ENCODE measurements at regions not wholly inside any gene's neighbourhood (a gene's known extent, or its start where the extent isn't known, plus 50 kb on each side); places are given as distances from the start of the nearest gene placed in this dataset.

DNA sequence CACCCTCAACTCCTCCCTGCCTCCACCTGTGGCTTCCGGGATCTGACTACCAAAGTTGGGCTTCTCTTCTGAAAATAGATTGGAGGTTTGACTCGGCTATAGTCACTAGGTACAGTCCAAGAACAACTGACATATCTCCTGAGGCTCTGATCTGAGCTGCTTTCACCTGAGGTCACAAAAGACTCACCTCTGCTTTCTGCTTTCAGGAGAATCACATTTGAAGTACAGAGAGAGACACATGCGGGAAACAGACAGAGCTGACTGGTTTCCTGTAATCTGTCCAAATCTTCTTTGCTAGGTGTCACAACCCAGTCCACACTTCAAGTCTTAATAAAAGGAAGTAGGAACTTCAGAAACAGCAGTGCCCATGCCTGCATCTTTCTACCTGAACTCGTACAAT, 245.4 kb upstream of the CHRM3 start:
- no peak overlapping the region for H3K4me3 ChIP-seq (ENCODE audit: low read depth, low read length)
- H3K27ac ChIP-seq (ENCODE audit: extremely low read depth, low read depth, low read length), result no peak overlapping the region
- TF ChIP-seq ZNF549 (tag by site-specific recombination; IDR thresholded peaks at IDR 0.05) (no peak), ZNF114 (tag by site-specific recombination; IDR thresholded peaks at IDR 0.05) (no peak), SETDB1 (IDR thresholded peaks at IDR 0.05; ENCODE audit: insufficient read length, low read length) (no peak), OVOL3 (tag by site-specific recombination; IDR thresholded peaks at IDR 0.05) (no peak), ZNF140 (tag by site-specific recombination; IDR thresholded peaks at IDR 0.05) (no peak), ZNF548 (tag by site-specific recombination; IDR thresholded peaks at IDR 0.05) (no peak), ZNF777 (tag by site-specific recombination; IDR thresholded peaks at IDR 0.05; ENCODE audit: borderline replicate concordance) (no peak)
- TF ChIP-seq, protein P1, sequence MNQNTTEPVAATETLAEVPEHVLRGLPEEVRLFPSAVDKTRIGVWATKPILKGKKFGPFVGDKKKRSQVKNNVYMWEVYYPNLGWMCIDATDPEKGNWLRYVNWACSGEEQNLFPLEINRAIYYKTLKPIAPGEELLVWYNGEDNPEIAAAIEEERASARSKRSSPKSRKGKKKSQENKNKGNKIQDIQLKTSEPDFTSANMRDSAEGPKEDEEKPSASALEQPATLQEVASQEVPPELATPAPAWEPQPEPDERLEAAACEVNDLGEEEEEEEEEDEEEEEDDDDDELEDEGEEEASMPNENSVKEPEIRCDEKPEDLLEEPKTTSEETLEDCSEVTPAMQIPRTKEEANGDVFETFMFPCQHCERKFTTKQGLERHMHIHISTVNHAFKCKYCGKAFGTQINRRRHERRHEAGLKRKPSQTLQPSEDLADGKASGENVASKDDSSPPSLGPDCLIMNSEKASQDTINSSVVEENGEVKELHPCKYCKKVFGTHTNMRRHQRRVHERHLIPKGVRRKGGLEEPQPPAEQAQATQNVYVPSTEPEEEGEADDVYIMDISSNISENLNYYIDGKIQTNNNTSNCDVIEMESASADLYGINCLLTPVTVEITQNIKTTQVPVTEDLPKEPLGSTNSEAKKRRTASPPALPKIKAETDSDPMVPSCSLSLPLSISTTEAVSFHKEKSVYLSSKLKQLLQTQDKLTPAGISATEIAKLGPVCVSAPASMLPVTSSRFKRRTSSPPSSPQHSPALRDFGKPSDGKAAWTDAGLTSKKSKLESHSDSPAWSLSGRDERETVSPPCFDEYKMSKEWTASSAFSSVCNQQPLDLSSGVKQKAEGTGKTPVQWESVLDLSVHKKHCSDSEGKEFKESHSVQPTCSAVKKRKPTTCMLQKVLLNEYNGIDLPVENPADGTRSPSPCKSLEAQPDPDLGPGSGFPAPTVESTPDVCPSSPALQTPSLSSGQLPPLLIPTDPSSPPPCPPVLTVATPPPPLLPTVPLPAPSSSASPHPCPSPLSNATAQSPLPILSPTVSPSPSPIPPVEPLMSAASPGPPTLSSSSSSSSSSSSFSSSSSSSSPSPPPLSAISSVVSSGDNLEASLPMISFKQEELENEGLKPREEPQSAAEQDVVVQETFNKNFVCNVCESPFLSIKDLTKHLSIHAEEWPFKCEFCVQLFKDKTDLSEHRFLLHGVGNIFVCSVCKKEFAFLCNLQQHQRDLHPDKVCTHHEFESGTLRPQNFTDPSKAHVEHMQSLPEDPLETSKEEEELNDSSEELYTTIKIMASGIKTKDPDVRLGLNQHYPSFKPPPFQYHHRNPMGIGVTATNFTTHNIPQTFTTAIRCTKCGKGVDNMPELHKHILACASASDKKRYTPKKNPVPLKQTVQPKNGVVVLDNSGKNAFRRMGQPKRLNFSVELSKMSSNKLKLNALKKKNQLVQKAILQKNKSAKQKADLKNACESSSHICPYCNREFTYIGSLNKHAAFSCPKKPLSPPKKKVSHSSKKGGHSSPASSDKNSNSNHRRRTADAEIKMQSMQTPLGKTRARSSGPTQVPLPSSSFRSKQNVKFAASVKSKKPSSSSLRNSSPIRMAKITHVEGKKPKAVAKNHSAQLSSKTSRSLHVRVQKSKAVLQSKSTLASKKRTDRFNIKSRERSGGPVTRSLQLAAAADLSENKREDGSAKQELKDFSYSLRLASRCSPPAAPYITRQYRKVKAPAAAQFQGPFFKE (tag by site-specific recombination; IDR thresholded peaks at IDR 0.05; ENCODE audit: borderline replicate concordance), result no peak
- TF ChIP-seq, protein P2, sequence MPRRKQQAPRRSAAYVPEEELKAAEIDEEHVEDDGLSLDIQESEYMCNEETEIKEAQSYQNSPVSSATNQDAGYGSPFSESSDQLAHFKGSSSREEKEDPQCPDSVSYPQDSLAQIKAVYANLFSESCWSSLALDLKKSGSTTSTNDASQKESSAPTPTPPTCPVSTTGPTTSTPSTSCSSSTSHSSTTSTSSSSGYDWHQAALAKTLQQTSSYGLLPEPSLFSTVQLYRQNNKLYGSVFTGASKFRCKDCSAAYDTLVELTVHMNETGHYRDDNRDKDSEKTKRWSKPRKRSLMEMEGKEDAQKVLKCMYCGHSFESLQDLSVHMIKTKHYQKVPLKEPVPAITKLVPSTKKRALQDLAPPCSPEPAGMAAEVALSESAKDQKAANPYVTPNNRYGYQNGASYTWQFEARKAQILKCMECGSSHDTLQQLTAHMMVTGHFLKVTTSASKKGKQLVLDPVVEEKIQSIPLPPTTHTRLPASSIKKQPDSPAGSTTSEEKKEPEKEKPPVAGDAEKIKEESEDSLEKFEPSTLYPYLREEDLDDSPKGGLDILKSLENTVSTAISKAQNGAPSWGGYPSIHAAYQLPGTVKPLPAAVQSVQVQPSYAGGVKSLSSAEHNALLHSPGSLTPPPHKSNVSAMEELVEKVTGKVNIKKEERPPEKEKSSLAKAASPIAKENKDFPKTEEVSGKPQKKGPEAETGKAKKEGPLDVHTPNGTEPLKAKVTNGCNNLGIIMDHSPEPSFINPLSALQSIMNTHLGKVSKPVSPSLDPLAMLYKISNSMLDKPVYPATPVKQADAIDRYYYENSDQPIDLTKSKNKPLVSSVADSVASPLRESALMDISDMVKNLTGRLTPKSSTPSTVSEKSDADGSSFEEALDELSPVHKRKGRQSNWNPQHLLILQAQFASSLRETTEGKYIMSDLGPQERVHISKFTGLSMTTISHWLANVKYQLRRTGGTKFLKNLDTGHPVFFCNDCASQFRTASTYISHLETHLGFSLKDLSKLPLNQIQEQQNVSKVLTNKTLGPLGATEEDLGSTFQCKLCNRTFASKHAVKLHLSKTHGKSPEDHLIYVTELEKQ (tag by site-specific recombination; IDR thresholded peaks at IDR 0.05; ENCODE audit: borderline replicate concordance), result no peak
- no peaks in the 10 kb centered on the region for H3K9me3 ChIP-seq (ENCODE audit: control insufficient read depth, insufficient read depth, low read depth, low read length)
- H3K4me1 ChIP-seq (ENCODE audit: control insufficient read depth, insufficient read depth, low read length), result no peaks in the 10 kb centered on the region
- H3K36me3 ChIP-seq (ENCODE audit: control insufficient read depth in 2 of 2, insufficient read depth in 1 of 2, low read length in 2 of 2), result no peaks in the 10 kb centered on the region
- POLR2A ChIA-PET, result no interaction called here
- CTCF ChIA-PET, result no interaction called here

DNA sequence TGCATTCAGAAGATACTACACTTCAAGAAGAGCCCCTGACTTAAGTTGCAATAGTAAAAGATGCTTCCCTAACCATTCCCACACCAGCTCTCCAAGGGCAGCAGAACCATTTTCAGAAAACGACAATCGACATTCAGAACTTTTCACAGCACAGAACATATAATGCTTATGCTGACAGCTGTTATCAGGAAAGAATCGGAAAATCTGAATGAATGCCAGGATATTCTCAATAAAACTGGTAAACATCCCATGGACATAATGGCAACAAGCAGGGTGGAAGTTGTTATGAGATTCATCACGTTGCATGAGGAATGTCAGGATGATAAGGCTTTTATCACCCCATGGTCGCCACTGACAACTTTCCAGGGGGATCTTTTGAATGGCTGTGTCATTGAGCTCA, 246.6 kb upstream of the CHRM3 start:
- Histone ChIP-seq H3K27ac (ENCODE audit: extremely low read depth, low read depth, low read length) (no peak overlapping the region), H3K4me1 (ENCODE audit: control insufficient read depth, insufficient read depth, low read length) (no peaks in the 10 kb centered on the region), H3K36me3 (ENCODE audit: control insufficient read depth in 2 of 2, insufficient read depth in 1 of 2, low read length in 2 of 2) (no peaks in the 10 kb centered on the region), H3K4me3 (ENCODE audit: low read depth, low read length) (no peak overlapping the region), H3K9me3 (ENCODE audit: control insufficient read depth, insufficient read depth, low read depth, low read length) (no peaks in the 10 kb centered on the region)
- POLR2A ChIA-PET, result no interaction called here
- CTCF ChIA-PET, result no interaction called here
- TF ChIP-seq ZNF626 (tag by site-specific recombination; IDR thresholded peaks at IDR 0.05) (no peak), ZNF621 (tag by site-specific recombination; IDR thresholded peaks at IDR 0.05) (no peak), ZNF600 (tag by site-specific recombination; IDR thresholded peaks at IDR 0.05) (no peak), SP3 (tag by site-specific recombination; IDR thresholded peaks at IDR 0.05) (no peak), ZNF132 (tag by site-specific recombination; IDR thresholded peaks at IDR 0.05; ENCODE audit: borderline replicate concordance) (no peak), ZNF354C (tag by site-specific recombination; IDR thresholded peaks at IDR 0.05; ENCODE audit: borderline replicate concordance, low read depth) (no peak), PRDM1 (tag by site-specific recombination; IDR thresholded peaks at IDR 0.05) (no peak), KLF16 (tag by site-specific recombination; IDR thresholded peaks at IDR 0.05) (no peak), REPIN1 (tag by site-specific recombination; IDR thresholded peaks at IDR 0.05; ENCODE audit: low read depth) (no peak)
- TF ChIP-seq, protein P3, sequence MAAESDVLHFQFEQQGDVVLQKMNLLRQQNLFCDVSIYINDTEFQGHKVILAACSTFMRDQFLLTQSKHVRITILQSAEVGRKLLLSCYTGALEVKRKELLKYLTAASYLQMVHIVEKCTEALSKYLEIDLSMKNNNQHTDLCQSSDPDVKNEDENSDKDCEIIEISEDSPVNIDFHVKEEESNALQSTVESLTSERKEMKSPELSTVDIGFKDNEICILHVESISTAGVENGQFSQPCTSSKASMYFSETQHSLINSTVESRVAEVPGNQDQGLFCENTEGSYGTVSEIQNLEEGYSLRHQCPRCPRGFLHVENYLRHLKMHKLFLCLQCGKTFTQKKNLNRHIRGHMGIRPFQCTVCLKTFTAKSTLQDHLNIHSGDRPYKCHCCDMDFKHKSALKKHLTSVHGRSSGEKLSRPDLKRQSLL (tag by site-specific recombination; IDR thresholded peaks at IDR 0.05), result no peak
- TF ChIP-seq, protein P4, sequence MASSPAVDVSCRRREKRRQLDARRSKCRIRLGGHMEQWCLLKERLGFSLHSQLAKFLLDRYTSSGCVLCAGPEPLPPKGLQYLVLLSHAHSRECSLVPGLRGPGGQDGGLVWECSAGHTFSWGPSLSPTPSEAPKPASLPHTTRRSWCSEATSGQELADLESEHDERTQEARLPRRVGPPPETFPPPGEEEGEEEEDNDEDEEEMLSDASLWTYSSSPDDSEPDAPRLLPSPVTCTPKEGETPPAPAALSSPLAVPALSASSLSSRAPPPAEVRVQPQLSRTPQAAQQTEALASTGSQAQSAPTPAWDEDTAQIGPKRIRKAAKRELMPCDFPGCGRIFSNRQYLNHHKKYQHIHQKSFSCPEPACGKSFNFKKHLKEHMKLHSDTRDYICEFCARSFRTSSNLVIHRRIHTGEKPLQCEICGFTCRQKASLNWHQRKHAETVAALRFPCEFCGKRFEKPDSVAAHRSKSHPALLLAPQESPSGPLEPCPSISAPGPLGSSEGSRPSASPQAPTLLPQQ (tag by site-specific recombination; IDR thresholded peaks at IDR 0.05), result no peak
- TF ChIP-seq, protein P5, sequence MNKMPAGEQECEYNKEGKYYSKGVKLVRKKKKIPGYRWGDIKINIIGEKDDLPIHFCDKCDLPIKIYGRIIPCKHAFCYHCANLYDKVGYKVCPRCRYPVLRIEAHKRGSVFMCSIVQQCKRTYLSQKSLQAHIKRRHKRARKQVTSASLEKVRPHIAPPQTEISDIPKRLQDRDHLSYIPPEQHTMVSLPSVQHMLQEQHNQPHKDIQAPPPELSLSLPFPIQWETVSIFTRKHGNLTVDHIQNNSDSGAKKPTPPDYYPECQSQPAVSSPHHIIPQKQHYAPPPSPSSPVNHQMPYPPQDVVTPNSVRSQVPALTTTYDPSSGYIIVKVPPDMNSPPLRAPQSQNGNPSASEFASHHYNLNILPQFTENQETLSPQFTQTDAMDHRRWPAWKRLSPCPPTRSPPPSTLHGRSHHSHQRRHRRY (tag by site-specific recombination; IDR thresholded peaks at IDR 0.05), result no peak
- TF ChIP-seq, protein P6, sequence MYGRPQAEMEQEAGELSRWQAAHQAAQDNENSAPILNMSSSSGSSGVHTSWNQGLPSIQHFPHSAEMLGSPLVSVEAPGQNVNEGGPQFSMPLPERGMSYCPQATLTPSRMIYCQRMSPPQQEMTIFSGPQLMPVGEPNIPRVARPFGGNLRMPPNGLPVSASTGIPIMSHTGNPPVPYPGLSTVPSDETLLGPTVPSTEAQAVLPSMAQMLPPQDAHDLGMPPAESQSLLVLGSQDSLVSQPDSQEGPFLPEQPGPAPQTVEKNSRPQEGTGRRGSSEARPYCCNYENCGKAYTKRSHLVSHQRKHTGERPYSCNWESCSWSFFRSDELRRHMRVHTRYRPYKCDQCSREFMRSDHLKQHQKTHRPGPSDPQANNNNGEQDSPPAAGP (tag by site-specific recombination; IDR thresholded peaks at IDR 0.05), result no peak
